Liver (tissue), 3 donors: ENCODE measurements at regions not wholly inside any gene's neighbourhood (a gene's known extent, or its start where the extent isn't known, plus 50 kb on each side); places are given as distances from the start of the nearest gene placed in this dataset.
"Not testable (repeated sequence)": the region's sequence is repeated elsewhere in the genome, so short reads cannot be mapped to it uniquely, and the experiment has no call there.

Experiments used
- EGR1 ChIP-seq, 2 donors: IDR thresholded peaks; 2 replicates each; pipeline ENCODE4 v1.6.1; 2016 to 2018; ENCODE audit warnings: antibody characterized with exemption in 2 of 2, low read depth in 2 of 2
- GABPA ChIP-seq, 2 donors: IDR thresholded peaks in 1 of 2; conservative IDR thresholded peaks in 1 of 2; 2 replicates each; pipeline ENCODE4 v1.6.1; 2016; ENCODE audit warnings: antibody characterized with exemption in 2 of 2, mild to moderate bottlenecking in 1 of 2, moderate library complexity in 1 of 2
- YY1 ChIP-seq: IDR thresholded peaks from 2 replicates; pipeline ENCODE4 v1.6.1; 2016; ENCODE audit warnings: antibody characterized with exemption, mild to moderate bottlenecking
- TF ChIP-seq, protein P1 (sequence below): fragments of 150-350 bp; IDR thresholded peaks from 2 replicates; pipeline ENCODE4 v1.5.1; 2017; ENCODE audit warnings: improper control_type of control experiment, low read depth, low read length; ENCODE audit not compliant: missing input control
- TF ChIP-seq, protein P2 (sequence below): IDR thresholded peaks from 2 replicates; pipeline ENCODE4 v1.6.1; 2016; ENCODE audit warnings: antibody characterized with exemption, mild to moderate bottlenecking
- donor health status: healthy.
- donor health status: healthy.

GRCh38 chr3:98713332-98713731 is 49.8 kb upstream of the ST3GAL6 start:
- TF ChIP-seq, protein P1, sequence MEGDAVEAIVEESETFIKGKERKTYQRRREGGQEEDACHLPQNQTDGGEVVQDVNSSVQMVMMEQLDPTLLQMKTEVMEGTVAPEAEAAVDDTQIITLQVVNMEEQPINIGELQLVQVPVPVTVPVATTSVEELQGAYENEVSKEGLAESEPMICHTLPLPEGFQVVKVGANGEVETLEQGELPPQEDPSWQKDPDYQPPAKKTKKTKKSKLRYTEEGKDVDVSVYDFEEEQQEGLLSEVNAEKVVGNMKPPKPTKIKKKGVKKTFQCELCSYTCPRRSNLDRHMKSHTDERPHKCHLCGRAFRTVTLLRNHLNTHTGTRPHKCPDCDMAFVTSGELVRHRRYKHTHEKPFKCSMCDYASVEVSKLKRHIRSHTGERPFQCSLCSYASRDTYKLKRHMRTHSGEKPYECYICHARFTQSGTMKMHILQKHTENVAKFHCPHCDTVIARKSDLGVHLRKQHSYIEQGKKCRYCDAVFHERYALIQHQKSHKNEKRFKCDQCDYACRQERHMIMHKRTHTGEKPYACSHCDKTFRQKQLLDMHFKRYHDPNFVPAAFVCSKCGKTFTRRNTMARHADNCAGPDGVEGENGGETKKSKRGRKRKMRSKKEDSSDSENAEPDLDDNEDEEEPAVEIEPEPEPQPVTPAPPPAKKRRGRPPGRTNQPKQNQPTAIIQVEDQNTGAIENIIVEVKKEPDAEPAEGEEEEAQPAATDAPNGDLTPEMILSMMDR: not testable (repeated sequence)
- not testable (repeated sequence) for TF ChIP-seq YY1; GABPA (IDR thresholded peaks at IDR 0.05 in 1 of 2, conservative IDR thresholded peaks at IDR 0.05 in 1 of 2); EGR1 (IDR thresholded peaks at IDR 0.05; ENCODE audit: low read depth in 2 of 2)
- TF ChIP-seq, protein P2, sequence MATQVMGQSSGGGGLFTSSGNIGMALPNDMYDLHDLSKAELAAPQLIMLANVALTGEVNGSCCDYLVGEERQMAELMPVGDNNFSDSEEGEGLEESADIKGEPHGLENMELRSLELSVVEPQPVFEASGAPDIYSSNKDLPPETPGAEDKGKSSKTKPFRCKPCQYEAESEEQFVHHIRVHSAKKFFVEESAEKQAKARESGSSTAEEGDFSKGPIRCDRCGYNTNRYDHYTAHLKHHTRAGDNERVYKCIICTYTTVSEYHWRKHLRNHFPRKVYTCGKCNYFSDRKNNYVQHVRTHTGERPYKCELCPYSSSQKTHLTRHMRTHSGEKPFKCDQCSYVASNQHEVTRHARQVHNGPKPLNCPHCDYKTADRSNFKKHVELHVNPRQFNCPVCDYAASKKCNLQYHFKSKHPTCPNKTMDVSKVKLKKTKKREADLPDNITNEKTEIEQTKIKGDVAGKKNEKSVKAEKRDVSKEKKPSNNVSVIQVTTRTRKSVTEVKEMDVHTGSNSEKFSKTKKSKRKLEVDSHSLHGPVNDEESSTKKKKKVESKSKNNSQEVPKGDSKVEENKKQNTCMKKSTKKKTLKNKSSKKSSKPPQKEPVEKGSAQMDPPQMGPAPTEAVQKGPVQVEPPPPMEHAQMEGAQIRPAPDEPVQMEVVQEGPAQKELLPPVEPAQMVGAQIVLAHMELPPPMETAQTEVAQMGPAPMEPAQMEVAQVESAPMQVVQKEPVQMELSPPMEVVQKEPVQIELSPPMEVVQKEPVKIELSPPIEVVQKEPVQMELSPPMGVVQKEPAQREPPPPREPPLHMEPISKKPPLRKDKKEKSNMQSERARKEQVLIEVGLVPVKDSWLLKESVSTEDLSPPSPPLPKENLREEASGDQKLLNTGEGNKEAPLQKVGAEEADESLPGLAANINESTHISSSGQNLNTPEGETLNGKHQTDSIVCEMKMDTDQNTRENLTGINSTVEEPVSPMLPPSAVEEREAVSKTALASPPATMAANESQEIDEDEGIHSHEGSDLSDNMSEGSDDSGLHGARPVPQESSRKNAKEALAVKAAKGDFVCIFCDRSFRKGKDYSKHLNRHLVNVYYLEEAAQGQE: not testable (repeated sequence)
